ENCODE measurements at regions not wholly inside any gene's neighbourhood (a gene's known extent, or its start where the extent isn't known, plus 50 kb on each side); places are given as distances from the start of the nearest gene placed in this dataset.

DNA sequence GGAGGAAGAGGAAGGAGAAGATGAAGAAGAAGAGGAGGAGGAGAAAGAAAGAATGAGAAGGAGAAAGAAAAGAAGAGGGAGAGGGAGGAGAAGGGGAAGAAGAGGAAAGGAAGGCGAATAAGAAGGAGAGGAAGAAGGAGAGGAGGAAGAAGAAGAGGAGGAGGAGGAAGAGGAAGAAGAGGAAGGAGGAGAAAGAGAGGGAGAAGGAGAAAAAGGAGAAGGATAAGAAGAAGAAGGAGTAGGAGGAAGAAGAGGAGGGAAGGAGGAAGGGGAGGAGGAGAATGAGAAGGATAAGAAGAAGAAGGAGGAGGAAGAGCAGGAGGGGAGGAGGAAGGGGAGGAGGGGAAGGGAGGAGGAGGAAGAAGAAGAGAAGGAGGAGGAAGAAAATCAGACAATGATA lies 149.2 kb upstream of the LYZL2 start:
- no peak overlapping the region for H3K4me3 ChIP-seq (ENCODE audit: low read depth, low read length)
- TF ChIP-seq CTCF (IDR thresholded peaks at IDR 0.05; ENCODE audit: borderline replicate concordance, insufficient read depth, low read depth, low read length) = no peak

DNA sequence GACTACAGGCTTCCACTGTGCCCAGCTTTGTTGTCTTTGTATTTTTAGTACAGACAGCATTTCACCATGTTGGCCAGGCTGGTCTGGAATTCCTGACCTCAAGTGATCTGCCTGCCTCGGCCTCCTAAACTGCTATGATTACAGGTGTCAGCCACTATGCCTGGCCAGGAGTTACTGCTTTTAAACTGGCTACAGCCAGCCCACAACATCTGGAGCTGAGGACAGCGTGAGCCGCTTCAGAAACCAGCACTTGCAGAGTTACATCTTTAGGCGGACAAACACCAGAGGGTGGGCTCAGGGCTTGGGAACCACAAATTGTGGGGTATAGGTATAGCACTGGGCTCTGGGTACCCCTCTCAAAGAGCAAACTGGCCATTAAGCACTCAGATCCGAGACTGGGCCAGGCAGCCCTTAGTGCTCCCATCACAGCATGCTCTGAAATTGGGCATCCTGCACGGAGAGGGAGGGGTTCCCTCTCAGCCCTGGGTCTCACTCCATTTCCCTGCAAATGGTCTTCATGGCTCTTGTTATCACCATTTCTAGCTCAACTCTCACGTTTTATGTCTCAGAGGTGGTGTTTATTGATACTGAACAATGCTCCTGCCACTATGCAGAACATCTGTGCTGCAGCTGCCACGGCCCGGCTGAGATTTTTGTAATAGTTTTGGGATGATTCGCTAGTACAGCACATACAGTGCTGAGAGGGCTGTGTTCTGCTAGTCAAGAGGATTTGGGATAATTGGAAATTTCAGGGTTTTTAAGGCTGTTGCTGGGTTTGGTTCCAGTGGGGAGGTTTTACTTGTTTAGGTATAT lies 146.4 kb upstream of the LYZL2 start:
- no peak overlapping the region for H3K4me3 ChIP-seq (ENCODE audit: low read depth, low read length)
- no peak for TF ChIP-seq CTCF (IDR thresholded peaks at IDR 0.05; ENCODE audit: borderline replicate concordance, insufficient read depth, low read depth, low read length)

GRCh38 chr10:30774261-30774660 lies 144.7 kb upstream of the LYZL2 start:
- H3K4me3 ChIP-seq (ENCODE audit: low read depth, low read length) = no peak overlapping the region
- TF ChIP-seq CTCF (IDR thresholded peaks at IDR 0.05; ENCODE audit: borderline replicate concordance, insufficient read depth, low read depth, low read length) = no peak

GRCh38 chr10:30773501-30773900 lies 143.9 kb upstream of the LYZL2 start:
- no peak for TF ChIP-seq CTCF (IDR thresholded peaks at IDR 0.05; ENCODE audit: borderline replicate concordance, insufficient read depth, low read depth, low read length)
- no peak overlapping the region for H3K4me3 ChIP-seq (ENCODE audit: low read depth, low read length)

DNA sequence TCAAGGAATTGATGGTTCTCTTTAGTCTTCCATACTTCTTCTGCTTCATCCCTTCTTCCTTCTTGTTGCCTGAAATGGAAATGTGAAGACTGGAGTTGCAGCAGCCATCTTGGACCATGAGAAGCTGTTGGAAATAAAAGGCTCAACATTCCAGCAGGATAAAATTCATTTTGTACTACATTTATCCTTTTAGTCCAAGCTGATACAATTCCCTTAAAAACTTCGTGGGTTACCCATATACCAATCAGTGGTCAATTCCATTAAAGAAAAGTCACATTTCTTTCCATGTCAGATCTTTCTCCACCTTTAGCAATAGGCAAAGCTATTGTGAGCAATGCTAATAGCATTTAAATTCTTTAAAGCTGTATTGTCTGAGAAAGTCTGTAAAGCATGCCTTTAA lies 141.3 kb upstream of the LYZL2 start:
- TF ChIP-seq CTCF (IDR thresholded peaks at IDR 0.05; ENCODE audit: borderline replicate concordance, insufficient read depth, low read depth, low read length) = no peak
- H3K4me3 ChIP-seq (ENCODE audit: low read depth, low read length) = no peak overlapping the region

GRCh38 chr10:30770229-30770628 lies 140.7 kb upstream of the LYZL2 start:
- no peak overlapping the region for H3K4me3 ChIP-seq (ENCODE audit: low read depth, low read length)
- no peak for TF ChIP-seq CTCF (IDR thresholded peaks at IDR 0.05; ENCODE audit: borderline replicate concordance, insufficient read depth, low read depth, low read length)

DNA sequence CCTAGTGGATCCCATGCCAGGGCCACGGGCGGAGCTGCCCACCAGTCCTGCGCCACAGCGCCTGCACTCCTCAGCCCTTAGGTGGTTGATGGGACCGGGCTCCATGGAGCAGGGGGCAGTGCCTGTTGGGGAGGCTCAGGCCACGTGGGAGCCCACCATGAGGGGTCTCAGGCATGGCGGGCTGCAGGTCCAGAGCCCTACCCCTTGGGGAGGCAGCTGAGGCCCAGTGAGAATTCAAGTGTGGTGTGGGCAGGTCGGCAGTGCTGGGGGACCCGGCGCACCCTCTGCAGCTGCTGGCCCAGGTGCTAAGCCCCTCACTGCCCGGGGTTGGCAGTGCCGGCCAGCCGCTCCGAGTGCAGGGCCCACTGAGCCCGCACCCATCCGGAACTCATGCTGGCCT lies 139.8 kb upstream of the LYZL2 start:
- no peak overlapping the region for H3K4me3 ChIP-seq (ENCODE audit: low read depth, low read length)
- TF ChIP-seq CTCF (IDR thresholded peaks at IDR 0.05; ENCODE audit: borderline replicate concordance, insufficient read depth, low read depth, low read length) = no peak
